ENCODE measurements at regions not wholly inside any gene's neighbourhood (a gene's known extent, or its start where the extent isn't known, plus 50 kb on each side); places are given as distances from the start of the nearest gene placed in this dataset.

- DNase-seq = no peak
Observed at GRCh38 chr13:79749566-79749965, 268.6 kb downstream of the NDFIP2 start.

GRCh38 chr13:79745081-79745480, 264.1 kb downstream of the NDFIP2 start:
- no peak for DNase-seq

GRCh38 chr13:79742923-79743322, 262.0 kb downstream of the NDFIP2 start:
- no peak for DNase-seq

- DNase-seq = no peak
Observed at GRCh38 chr13:79740991-79741390, 260.0 kb downstream of the NDFIP2 start.

- no peak for DNase-seq
Observed at GRCh38 chr13:79736356-79736755, 255.4 kb downstream of the NDFIP2 start.

- DNase-seq = no peak
Observed at GRCh38 chr13:79735228-79735627, 254.3 kb downstream of the NDFIP2 start.

- no peak for DNase-seq
Observed at GRCh38 chr13:79727086-79727485, 246.1 kb downstream of the NDFIP2 start.

GRCh38 chr13:79725841-79726240, 244.9 kb downstream of the NDFIP2 start:
- DNase-seq = no peak

GRCh38 chr13:79724348-79725103, 243.6 kb downstream of the NDFIP2 start:
- DNase-seq = no peak

GRCh38 chr13:79723519-79724024, 242.6 kb downstream of the NDFIP2 start:
- no peak for DNase-seq

- DNase-seq = no peak
Observed at GRCh38 chr13:79722885-79723445, 242.0 kb downstream of the NDFIP2 start.

GRCh38 chr13:79716191-79716590, 235.2 kb downstream of the NDFIP2 start:
- no peak for DNase-seq

GRCh38 chr13:79711631-79712030, 230.7 kb downstream of the NDFIP2 start:
- DNase-seq = no peak

- no peak for DNase-seq
Observed at GRCh38 chr13:79710376-79710775, 229.4 kb downstream of the NDFIP2 start.

GRCh38 chr13:79709471-79709870, 228.5 kb downstream of the NDFIP2 start:
- DNase-seq = no peak

- no peak for DNase-seq
Observed at GRCh38 chr13:79703772-79704171, 222.8 kb downstream of the NDFIP2 start.

- no peak for DNase-seq
Observed at GRCh38 chr13:79695754-79696153, 214.8 kb downstream of the NDFIP2 start.

GRCh38 chr13:79692846-79693245, 211.9 kb downstream of the NDFIP2 start:
- no peak for DNase-seq

GRCh38 chr13:79691826-79692225, 210.9 kb downstream of the NDFIP2 start:
- no peak for DNase-seq

- DNase-seq = no peak
Observed at GRCh38 chr13:79688741-79689140, 207.8 kb downstream of the NDFIP2 start.

- DNase-seq = no peak
Observed at GRCh38 chr13:79686441-79686840, 205.5 kb downstream of the NDFIP2 start.

GRCh38 chr13:79684371-79684770, 203.4 kb downstream of the NDFIP2 start:
- DNase-seq = no peak

GRCh38 chr13:79682164-79682563, 201.2 kb downstream of the NDFIP2 start:
- DNase-seq = no peak

GRCh38 chr13:79681069-79681468, 200.1 kb downstream of the NDFIP2 start:
- no peak for DNase-seq

GRCh38 chr13:79680485-79680884, 199.5 kb downstream of the NDFIP2 start:
- no peak for DNase-seq
